ENCODE measurements at regions not wholly inside any gene's neighbourhood (a gene's known extent, or its start where the extent isn't known, plus 50 kb on each side); places are given as distances from the start of the nearest gene placed in this dataset.

DNA sequence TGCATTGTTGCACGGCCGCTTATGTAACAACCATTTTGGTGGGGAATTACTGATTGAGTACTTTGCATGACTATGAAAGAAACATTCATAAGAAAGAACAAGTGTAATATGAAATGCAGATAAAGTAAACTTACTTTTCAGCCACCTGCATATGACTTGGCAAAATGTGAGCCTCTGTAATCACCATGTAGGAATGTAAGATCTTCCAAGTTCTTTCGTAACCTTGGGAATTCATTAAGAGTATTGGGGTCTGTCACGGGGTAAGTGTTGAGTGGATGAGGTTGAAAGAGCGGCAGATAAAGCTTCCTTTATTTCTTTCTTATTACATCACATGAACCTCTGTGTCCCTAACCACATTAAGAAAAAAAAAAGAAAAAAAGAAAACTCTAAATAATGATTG, 348.5 kb upstream of the NR3C2 start:
- Histone ChIP-seq H3K9me3 (no peaks in the 10 kb centered on the region), H3K36me3 (no peaks in the 10 kb centered on the region), H3K27ac (no peak overlapping the region), H3K27me3 (no peaks in the 10 kb centered on the region), H3K4me1 (peaks cover 0 to 5% (median 0%) of the 10 kb centered on the region in 4 donors), H3K4me3 (no peak overlapping the region)
- TF ChIP-seq POLR2A (IDR thresholded peaks at IDR 0.05) (no peak), CTCF (IDR thresholded peaks at IDR 0.05) (no peak)
- no peak for DNase-seq

- Histone ChIP-seq H3K27me3 (no peaks in the 10 kb centered on the region), H3K36me3 (no peaks in the 10 kb centered on the region), H3K9me3 (no peaks in the 10 kb centered on the region), H3K27ac (no peak overlapping the region), H3K4me3 (no peak overlapping the region), H3K4me1 (peaks cover 0 to 5% (median 0%) of the 10 kb centered on the region in 4 donors)
- DNase-seq, result no peak
- TF ChIP-seq CTCF (IDR thresholded peaks at IDR 0.05), result no peak
- TF ChIP-seq POLR2A (IDR thresholded peaks at IDR 0.05), result no peak
Observed at GRCh38 chr4:148790246-148790645, 348.0 kb upstream of the NR3C2 start.

DNA sequence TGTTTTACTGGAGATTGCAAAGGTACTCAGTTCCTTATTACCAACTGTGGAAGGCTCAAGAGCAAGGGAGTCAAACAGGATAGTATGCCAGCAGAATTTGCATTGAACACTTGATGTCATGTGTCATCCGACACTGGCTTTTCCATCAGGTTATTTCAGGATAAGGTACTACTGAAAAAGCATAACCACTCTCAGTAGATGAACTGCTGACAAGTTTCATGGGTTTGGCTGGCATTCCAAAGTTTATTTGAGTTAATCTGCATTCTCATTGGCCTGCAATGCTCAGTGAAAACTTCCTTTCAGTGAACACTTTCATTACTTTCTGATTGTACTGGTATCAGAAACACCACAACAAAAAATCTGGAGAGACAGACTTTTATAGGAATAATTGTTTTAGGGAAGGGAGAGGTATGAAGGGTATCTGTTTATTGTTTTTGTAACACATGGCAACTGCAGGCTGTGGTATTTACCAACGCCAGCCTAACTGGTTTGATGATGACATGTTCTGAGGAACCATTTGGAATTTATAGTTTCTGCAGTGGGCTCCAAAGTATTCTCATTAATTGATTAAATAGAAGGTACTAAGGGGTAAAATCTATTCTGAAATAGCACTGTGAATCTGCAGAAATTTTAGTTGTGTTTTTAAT, 345.7 kb upstream of the NR3C2 start:
- no peak for DNase-seq
- TF ChIP-seq CTCF (IDR thresholded peaks at IDR 0.05) (no peak), POLR2A (IDR thresholded peaks at IDR 0.05) (no peak)
- Histone ChIP-seq H3K4me1 (peaks cover 0 to 5% (median 0%) of the 10 kb centered on the region in 4 donors), H3K27me3 (no peaks in the 10 kb centered on the region), H3K27ac (no peak overlapping the region), H3K9me3 (no peaks in the 10 kb centered on the region), H3K4me3 (no peak overlapping the region), H3K36me3 (no peaks in the 10 kb centered on the region)

DNA sequence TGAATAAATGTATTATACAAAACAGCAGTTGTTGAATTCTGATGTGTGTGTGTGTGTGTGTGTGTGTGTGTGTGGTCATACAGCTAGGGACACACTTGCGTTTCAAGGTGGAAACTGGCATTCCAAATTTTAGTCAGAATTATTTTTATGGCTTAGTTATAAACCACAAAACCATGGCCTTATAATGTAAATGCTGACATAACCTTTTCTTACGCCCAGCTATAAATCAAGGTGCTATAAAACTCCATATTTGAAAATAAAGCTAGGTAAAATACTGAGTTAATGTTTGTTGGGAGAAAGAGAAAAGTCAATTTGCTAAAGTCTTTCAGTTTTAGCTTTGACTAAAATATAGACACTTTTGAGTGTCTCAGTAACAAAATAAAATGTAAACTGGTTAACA, 345.1 kb upstream of the NR3C2 start:
- no peak for DNase-seq
- Histone ChIP-seq H3K27me3 (no peaks in the 10 kb centered on the region), H3K27ac (no peak overlapping the region), H3K4me3 (no peak overlapping the region), H3K9me3 (no peaks in the 10 kb centered on the region), H3K4me1 (peaks cover 0 to 5% (median 0%) of the 10 kb centered on the region in 4 donors), H3K36me3 (no peaks in the 10 kb centered on the region)
- TF ChIP-seq CTCF (IDR thresholded peaks at IDR 0.05) (no peak), POLR2A (IDR thresholded peaks at IDR 0.05) (no peak)

DNA sequence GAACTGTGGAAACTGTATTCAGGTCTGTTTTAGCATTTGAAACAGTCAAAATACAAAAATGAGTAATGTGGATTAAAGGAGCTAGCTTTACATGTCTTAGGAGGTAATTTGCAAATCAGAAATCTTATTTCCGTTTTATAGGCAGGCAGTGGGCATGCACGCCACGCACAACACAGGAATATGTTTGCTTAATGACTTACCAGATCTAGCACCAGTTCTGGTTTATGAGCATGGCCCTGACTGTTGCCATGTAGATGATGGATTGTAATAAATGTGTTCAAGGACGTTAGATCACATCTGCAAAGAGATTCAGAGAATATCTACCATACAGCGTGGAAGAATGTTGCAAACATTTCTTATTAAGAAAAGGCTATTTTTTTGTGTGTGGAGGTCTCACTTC, 344.5 kb upstream of the NR3C2 start:
- TF ChIP-seq POLR2A (IDR thresholded peaks at IDR 0.05), result no peak
- H3K36me3 ChIP-seq, result no peaks in the 10 kb centered on the region
- H3K4me3 ChIP-seq, result no peak overlapping the region
- peaks cover 0 to 5% (median 0%) of the 10 kb centered on the region in 4 donors for H3K4me1 ChIP-seq
- no peaks in the 10 kb centered on the region for H3K27me3 ChIP-seq
- no peak for DNase-seq
- H3K9me3 ChIP-seq, result no peaks in the 10 kb centered on the region
- H3K27ac ChIP-seq, result no peak overlapping the region

GRCh38 chr4:148782284-148782683, 340.1 kb upstream of the NR3C2 start:
- Histone ChIP-seq H3K4me1 (peaks cover 0 to 5% (median 0%) of the 10 kb centered on the region in 4 donors), H3K36me3 (no peaks in the 10 kb centered on the region), H3K27ac (no peak overlapping the region), H3K27me3 (no peaks in the 10 kb centered on the region), H3K4me3 (no peak overlapping the region), H3K9me3 (no peaks in the 10 kb centered on the region)
- no peak for DNase-seq
- no peak for TF ChIP-seq POLR2A (IDR thresholded peaks at IDR 0.05)
- TF ChIP-seq CTCF (IDR thresholded peaks at IDR 0.05), result no peak

Data from Peyer's patch (tissue), 4 donors.